ENCODE measurements at regions not wholly inside any gene's neighbourhood (a gene's known extent, or its start where the extent isn't known, plus 50 kb on each side); places are given as distances from the start of the nearest gene placed in this dataset.
"Not testable (repeated sequence)": the region's sequence is repeated elsewhere in the genome, so short reads cannot be mapped to it uniquely, and the experiment has no call there.

- intact Hi-C loops (cut with DNase I), result loop anchor here in 6 of 10 donors (5.0 to 10.0 kb wide), 6 partner anchors 35 to 65 kb away; no protein-coding TSS in a partner anchor
- H3K27me3 ChIP-seq, result no peaks in the 10 kb centered on the region
- H3K4me3 ChIP-seq, result no peak overlapping the region
- H3K27ac ChIP-seq, result peak overlapping the region in 9 of 10 donors; percentile 49 to 93 (median 75)
- WGBS, 2 donors, result 72 to 78% methylated on average over 2 of the region's 2 CpGs
- no peak for DNase-seq
- no peak for ATAC-seq
- no peaks in the 10 kb centered on the region for H3K36me3 ChIP-seq
- no peak for TF ChIP-seq CTCF (IDR thresholded peaks at IDR 0.05)
- H3K9me3 ChIP-seq, result no peaks in the 10 kb centered on the region
- peaks cover 12 to 98% (median 78%) of the 10 kb centered on the region in 9 donors for H3K4me1 ChIP-seq
These were observed 58.8 kb upstream of the ABLIM1 start for GRCh38 chr10:114716811-114717404.

DNA sequence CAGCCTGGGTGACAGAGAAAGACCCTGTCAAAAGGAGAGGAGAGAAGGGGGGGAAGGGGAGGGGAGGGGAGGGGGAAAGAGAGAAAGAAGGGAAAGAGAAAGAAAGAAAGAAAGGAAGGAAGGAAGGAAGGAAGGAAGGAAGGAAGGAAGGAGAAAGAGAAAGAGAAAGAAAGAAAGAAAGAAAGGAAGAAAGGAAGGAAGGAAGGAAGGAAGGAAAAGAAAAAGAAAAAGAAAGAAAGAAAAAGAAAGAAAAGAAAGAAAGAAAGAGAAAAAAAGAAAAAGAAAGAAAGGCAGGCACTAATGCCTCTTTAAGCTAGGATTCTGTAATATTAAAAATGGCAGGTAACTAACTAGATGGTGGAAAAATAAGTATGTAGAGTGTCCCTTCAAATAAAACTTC, 59.8 kb upstream of the ABLIM1 start:
- Histone ChIP-seq H3K27ac (peak overlapping the region in 9 of 10 donors; percentile 71 to 93 (median 84)), H3K4me1 (peaks cover 9 to 98% (median 79%) of the 10 kb centered on the region in 9 donors)
- H3K9me3 ChIP-seq, H3K27me3 ChIP-seq, ATAC-seq, H3K4me3 ChIP-seq, DNase-seq, H3K36me3 ChIP-seq: not testable (repeated sequence)
- intact Hi-C loops (cut with DNase I), result loop anchor here in 6 of 10 donors (5.0 to 10.0 kb wide), 6 partner anchors 34 to 64 kb away; no protein-coding TSS in a partner anchor

DNA sequence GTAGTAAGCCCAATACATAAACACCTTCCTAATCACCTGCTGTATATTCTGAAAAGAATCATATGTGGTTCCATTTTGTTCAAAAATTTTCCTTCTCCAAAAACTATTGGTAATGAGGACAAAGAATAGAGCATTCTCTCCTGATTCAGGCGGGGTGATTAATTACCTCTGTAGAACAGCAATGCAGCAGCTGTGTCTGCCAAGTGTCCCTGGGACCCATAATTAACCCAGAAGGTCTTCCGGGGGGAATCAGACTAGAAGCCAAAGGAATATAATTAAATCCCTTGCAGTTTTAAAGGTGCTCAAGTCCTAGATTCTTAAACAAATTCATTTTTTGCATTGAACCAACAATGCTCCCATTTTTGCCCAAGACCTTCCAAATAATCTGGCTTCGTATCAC, 60.3 kb upstream of the ABLIM1 start:
- no peak overlapping the region for H3K4me3 ChIP-seq
- peak overlapping the region in 9 of 10 donors; percentile 71 to 93 (median 84) for H3K27ac ChIP-seq
- H3K4me1 ChIP-seq, result peaks cover 9 to 98% (median 79%) of the 10 kb centered on the region in 9 donors
- no peak for DNase-seq
- no peaks in the 10 kb centered on the region for H3K27me3 ChIP-seq
- H3K36me3 ChIP-seq, result no peaks in the 10 kb centered on the region
- intact Hi-C loops (cut with DNase I), result loop anchor here in 6 of 10 donors (5.0 to 10.0 kb wide), 6 partner anchors 34 to 64 kb away; no protein-coding TSS in a partner anchor
- no peaks in the 10 kb centered on the region for H3K9me3 ChIP-seq
- WGBS, 2 donors, result 56 to 59% methylated on average over 3 of the region's 3 CpGs
- no peak for ATAC-seq
- TF ChIP-seq CTCF (IDR thresholded peaks at IDR 0.05), result no peak

GRCh38 chr10:114719311-114719710, 61.2 kb upstream of the ABLIM1 start:
- Histone ChIP-seq H3K4me3 (no peak overlapping the region), H3K9me3 (no peaks in the 10 kb centered on the region), H3K4me1 (peaks cover 6 to 98% (median 74%) of the 10 kb centered on the region in 9 donors), H3K27ac (peak overlapping the region; percentile 25 to 93 (median 82)), H3K27me3 (no peaks in the 10 kb centered on the region), H3K36me3 (no peaks in the 10 kb centered on the region)
- intact Hi-C loops (cut with DNase I), result loop anchor here in 6 of 10 donors (5.0 to 10.0 kb wide), 6 partner anchors 33 to 63 kb away; no protein-coding TSS in a partner anchor
- 32 to 39% methylated on average over 3 of the region's 3 CpGs for WGBS, 2 donors
- TF ChIP-seq CTCF (IDR thresholded peaks at IDR 0.05), result no peak
- DNase-seq, result peak in 1 of 2 donors; percentile 73
- ATAC-seq, result peak; percentile 14 to 87 (median 56)

DNA sequence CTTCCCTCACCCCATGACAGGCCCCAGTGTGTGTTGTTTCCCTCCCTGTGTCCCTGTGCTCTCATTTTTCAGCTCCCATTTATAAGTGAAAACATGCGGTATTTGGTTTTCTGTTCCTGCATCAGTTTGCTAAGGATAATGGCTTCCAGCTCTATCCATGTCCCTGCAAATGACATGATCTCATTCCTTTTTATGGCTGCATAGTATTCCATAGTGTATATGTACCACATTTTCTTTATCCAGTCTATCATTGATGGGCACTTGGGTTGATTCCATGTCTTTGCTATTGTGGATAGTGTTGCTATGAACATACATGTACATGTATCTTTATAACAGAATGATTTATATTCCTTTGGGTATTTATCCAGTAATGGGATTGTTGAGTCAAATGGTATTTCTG, 61.9 kb upstream of the ABLIM1 start:
- not testable (repeated sequence) for H3K9me3 ChIP-seq, H3K36me3 ChIP-seq, DNase-seq, H3K4me3 ChIP-seq, ATAC-seq, H3K27me3 ChIP-seq
- WGBS, 2 donors, result 86 to 94% methylated on average over 1 of the region's 1 CpG
- intact Hi-C loops (cut with DNase I), result loop anchor here in 1 of 10 donors (5.0 kb wide), 1 partner anchor 37 kb away; no protein-coding TSS in a partner anchor
- peak overlapping the region; percentile 70 to 93 (median 82) for H3K27ac ChIP-seq
- H3K4me1 ChIP-seq, result peaks cover 4 to 96% (median 74%) of the 10 kb centered on the region in 9 donors
